NCI-H2107 (cell line): ENCODE measurements at regions not wholly inside any gene's neighbourhood (a gene's known extent, or its start where the extent isn't known, plus 50 kb on each side); places are given as distances from the start of the nearest gene placed in this dataset.
A peak's percentile ranks its signal among the peaks of the same experiment; 100 is the strongest.
"Not testable (repeated sequence)": the region's sequence is repeated elsewhere in the genome, so short reads cannot be mapped to it uniquely, and the experiment has no call there.

Source experiments
- DNase-seq: peaks from one replicate; lab custom pipeline; 2025; lab: John Stamatoyannopoulos, UW

DNA sequence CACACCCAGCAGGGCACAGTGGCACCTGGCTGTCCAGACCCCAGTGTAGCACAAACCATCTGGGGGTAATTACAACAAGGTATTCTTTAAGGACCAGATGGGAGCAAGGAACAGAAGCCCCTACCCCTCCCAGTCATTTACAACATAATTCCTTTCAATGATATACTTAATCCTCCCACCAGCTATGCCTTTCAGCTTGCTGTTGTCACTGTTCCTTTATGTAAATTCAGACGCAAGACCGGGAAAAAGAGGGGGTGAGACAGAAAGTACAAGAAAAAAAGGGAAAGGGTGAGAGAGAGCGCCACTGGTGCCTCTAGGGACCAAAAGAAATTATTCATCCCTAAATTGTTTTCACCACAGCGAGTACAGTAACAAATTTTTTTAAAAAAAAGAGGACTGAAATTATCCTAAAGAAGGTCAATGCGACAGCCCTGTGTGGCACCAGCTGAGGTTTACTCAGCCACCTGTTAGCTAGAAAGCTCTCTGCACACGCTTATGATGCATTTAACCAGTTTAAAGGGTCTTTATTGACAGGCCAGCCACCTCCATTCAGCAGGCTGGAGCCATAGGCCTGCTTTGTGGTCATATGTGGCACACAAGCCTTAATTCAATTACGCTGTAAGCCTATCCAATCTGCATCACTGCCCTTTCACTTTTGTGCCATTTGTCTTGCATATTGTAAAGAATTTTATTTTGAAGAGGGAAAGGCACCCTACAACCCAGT lies 210.2 kb upstream of the ISL1 start:
- peak; percentile 26 for DNase-seq

DNA sequence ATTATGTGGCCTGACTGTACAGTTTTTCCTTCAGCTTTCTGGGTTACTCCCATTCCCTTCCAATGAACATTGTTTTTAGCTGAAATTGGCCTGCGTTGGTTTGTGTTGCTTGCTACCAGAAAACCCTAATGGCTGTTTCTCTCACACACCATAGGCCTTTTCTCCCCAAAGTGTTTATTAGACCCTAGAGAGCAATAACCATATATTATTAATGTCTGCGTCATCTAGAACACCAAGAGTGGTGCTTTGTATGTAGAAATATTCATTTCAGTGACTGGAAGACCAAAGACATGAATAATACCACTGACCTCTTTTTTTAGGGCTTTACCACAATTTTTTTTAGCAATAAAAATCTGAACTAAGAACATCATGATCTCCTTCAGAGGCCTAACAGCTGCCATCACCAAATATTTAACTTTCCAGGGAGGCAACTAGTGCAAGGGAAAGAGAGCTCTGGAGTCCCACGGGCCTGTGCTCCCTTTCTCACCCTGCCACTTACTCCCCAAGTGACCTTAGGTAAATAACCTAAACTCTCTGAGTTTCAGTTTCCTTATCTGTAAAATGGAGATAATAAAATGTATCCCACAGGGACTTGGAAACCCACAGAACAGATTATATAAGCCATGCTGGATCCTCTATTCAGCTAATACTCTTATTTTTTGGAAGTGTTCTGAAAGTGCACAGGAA lies 201.9 kb upstream of the ISL1 start:
- DNase-seq = no peak

DNA sequence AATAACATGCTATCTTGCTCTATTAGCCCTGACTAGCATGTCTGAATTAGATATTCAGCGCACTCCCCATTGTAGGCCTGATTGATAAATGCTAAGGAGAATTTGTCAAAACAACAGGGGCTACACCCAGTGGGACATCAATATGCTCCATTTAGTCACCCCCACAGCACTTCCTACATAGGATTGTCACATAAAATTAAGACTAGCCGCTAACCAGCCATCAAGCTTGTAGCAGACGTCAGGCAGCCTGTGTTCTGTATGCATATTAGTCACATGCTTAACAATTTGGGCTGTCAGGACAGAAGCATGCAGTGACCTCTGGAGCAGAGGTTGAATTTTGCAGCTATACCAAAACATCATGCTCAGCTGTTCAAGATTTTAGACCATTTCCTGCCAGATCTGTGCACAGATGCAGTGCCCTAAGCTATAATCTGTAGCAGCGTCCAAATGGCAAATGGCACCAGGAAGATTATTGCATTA lies 197.4 kb upstream of the ISL1 start:
- DNase-seq = no peak

DNA sequence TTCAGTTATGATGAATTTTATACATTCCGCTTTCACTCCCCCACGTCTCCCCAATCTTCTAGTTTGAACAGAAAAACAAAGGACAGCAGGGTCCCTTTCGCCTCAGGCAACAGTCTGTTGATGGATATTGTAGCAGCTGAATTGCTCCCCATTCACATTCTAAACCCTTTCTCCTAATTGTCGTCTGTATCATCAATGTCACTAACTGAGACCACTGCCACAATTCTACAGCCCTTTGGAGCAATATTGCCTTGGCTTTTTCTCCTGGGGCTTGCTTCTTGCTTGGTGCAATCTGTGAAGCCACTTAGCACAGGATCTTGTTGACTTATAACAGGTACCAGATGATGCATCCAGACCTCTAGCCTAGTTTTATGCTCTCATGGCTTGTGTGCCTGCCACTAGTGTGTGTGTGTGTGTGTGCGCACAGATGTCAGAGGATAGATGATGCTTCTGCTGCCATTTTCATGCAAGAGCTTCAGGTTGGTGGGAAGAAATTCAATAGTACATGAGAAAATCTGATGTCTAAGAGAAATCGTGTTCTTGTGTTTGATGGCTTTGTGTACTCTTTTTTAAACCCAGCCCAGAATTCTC lies 195.2 kb upstream of the ISL1 start:
- DNase-seq = no peak

DNA sequence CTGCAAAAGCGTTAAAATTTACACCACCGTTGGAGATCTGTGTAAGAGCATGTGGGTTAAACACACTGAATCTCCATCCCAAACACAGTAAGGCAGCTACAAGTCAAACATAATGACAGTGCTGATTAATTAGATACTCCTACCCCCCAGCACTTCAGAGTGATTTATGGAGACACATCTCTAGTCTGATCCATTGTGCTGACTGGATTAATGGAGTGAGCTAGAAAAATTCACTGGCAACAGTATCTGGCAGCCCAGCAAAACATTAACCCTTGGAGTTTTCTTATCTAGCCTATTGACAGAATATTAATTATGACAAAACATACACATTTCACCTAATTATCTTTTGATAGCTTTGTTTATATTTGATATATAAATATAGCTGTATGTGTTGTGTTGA lies 188.6 kb upstream of the ISL1 start:
- DNase-seq = no peak

DNA sequence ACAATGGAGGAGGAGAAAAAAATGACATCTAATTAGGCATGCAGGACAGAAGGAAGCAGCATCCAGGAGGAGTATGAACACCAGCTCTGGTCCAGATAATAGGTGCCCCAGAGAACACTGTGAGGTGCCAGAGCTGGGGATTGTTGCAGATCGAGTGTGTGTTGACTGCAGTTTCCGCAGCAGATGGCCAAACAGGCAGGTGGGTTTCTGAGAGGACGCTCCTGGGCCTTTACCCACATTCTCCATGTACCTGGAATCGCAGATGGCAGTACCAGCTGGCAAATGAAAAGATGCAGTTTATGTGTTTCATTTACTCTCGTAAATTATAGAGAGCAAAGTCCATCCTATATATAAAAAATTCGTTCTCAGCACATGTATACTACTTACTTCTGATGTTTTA lies 182.2 kb upstream of the ISL1 start:
- DNase-seq = no peak

DNA sequence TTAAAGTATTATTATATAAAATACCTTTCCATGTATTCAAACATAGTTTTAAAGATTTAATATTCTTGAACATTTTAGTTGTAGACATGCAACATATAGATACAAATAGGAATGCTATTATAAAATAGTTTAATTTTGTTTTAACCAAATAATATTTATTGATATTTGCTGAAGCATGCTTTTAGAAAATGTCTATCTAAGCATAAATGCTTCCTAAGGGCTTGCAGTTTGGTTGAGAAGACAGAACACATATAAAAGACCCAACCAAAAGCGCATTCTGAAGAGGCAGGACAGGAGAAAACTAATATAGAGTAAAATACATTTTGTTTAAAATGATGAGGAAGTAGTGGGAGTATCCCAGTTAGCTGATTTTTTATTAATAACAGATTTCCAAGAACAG lies 181.5 kb upstream of the ISL1 start:
- no peak for DNase-seq

DNA sequence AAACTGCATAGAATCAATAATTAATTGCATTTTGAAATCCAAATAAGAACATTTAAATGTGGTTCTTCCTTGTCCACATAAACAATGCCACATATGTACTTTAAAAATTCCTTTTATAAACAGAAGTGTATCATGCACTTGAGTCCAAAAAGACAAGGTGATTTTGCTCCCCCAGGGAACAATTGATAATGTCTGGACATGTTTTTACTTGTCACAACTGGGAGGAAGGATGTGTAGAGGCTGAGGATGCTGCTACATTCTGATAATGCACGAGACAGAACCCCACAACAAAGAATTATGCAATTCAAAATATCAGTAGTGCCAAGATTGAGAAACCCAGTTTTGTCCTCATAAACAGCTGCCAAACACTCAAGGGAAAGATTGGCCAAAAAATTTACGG lies 181.1 kb upstream of the ISL1 start:
- DNase-seq = no peak

DNA sequence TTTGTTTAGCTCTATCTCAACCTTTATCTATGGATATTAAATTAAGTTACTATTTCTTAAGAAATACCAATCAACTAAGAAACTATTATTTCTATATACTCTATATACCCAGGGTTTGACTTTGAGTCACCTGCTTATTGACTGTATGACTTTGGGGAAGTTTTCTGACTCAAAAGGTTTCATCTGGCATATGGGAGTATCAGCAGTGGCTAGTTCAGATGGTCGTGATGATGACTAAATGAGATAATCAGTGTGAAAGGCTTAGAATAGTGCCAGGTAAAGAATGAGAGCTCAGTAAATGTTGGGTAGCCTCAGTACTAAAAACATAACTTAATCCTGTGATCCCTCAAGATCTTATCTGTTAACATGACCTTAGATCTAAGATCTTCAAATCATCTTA lies 179.7 kb upstream of the ISL1 start:
- no peak for DNase-seq

DNA sequence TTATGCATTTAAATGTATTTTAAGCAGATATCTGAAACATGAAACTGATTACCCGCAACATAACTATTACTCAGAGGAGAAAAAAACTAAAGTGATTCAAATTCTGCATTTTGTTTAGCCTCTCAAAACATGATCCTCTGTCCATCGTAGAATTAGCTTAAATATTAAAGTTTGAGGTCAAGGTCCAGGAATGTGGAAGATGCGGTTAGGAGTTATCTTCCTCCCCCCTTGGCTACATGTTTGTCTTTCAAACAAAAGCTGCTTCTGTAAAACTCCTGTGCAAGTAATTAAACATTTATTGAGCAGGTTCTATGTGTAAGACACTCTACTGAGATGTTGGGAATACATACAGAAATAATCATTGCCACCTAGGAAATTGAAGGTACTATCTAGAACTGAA lies 175.0 kb upstream of the ISL1 start:
- DNase-seq = no peak

DNA sequence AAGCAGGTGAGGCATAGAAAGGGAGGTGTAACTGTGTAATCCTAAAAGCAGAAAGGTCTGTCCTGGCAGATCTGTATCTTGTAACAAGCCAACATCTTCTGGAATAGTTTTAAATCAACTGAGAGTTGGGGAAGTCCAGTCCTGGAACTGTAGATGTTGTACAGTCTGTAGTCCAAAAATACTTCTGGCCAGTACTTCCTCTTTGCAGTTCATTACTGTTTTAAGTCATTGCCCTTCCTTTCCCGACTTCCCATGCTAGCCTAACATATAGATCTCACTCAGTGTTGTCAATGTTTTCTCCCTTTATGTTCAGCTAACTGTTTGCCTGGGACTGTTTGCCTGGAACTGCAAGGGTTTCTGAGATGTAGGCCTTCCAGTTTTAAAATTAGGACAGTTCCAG lies 168.5 kb upstream of the ISL1 start:
- no peak for DNase-seq

DNA sequence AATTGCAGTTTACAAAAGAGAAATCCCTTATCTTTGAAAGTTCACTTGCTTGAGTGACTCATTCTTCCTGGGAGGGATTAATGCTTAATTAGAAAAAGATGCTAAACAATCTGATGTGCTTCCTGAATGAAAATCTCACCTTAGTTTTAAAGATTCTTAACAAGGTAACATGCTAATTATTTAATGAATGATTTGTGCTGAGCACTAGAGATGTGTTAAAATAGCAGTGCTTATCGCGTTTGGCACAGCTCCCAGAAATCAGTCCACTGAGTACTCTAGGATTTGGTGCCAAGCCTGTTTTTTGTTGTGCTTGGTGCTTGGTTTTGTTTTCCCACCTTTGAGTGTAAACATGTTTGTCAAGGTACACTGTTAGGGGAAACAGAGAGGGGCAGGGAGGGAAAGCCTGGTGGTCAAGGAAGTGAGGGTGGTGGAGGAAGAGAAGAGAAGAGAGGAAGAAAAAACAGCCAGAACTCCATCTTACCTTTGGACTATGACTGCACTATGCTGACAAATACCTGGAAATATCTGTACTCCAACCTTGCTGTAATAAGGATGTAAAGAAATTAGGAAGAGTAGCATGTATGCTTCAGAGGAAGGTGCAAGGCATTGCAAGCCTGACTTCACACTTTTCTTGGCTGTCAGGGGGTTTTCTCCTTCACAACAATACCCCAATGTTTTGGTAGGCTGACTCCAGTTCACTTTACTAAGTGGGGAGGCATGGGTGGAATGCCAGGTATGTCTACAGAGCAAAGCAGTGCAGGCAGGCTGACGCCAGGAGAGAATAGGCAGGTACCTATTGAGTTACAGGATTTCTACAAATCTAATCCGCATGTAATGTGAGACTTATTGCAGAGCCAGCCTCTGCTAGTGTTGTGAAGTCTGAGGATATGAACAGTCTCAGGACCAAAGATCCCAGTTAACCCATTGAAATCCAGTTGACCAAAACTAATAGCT lies 157.2 kb upstream of the ISL1 start:
- DNase-seq = peak; percentile 8

DNA sequence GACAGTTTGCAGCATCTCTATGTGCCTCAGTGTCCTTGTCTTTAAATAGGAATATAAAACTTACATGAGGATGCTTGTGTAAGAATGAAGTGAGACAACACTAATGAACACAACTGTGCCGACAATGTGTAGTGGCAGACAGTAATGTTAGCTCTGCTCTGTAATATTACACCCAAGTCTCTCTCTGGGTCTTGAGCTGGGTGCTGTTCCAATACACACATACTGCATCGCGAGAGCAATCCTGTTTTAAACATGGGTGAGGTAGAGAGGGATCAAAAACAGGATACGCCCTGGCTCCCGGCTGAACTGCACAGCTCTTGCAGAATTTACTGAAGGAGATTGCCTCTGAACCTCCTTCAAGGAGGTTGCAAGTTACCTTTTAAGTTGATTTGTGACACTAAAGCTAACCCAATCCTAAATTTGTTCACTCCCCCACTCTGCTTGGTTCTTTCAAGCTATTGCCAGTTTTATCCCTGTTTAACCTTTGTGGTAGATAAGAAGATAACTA lies 155.2 kb upstream of the ISL1 start:
- no peak for DNase-seq

DNA sequence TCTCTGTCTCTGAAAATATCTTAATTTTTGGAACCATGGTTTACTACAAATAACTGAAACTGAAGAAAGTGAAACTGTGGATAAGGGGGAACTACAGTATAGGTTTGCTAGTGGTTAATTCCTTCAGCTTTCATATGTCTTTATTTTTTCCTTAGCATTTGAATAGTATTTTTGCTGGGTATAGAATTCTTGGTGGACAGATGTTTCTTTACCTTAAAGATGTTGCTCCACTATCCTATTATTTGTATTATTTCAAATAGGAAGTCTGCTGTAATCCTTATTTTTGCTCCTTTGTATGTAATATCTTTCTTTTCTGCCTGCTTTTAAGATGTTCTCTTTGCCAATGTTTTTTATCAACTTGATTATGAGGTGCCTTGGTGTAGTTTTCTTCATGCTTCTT lies 152.9 kb upstream of the ISL1 start:
- DNase-seq = no peak

DNA sequence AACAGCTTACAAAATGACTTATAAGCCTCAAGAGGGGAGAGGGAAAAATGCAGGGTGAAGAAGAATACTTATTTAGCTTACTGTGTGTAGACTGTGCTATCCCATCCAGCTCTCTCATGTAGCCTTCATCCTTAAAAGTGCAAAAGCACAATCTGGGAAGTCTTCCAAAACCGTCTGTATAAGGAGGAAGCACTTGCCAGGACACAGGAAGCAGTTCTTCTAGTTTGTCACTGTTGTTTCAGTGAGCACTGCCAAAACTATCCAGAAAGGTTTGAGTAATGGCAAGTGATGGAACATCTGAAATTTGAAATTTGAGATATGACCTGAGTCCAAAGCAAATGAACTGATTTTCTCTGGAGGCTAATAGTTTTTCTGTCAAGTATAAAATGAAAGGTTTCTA lies 140.8 kb upstream of the ISL1 start:
- DNase-seq = no peak

DNA sequence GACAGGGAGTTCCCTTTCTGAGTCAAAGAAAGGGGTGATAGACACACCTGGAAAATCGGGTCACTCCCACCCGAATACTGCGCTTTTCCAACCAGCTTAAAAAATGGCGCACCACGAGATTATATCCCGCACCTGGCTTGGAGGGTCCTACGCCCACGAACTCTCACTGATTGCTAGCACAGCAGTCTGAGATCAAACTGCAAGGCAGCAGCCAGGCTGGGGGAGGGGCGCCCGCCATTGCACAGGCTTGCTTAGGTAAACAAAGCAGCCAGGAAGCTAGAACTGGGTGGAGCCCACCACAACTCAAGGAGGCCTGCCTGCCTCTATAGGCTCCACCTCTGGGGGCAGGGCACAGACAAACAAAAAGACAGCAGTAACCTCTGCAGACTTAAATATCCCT lies 132.3 kb upstream of the ISL1 start:
- not testable (repeated sequence) for DNase-seq

DNA sequence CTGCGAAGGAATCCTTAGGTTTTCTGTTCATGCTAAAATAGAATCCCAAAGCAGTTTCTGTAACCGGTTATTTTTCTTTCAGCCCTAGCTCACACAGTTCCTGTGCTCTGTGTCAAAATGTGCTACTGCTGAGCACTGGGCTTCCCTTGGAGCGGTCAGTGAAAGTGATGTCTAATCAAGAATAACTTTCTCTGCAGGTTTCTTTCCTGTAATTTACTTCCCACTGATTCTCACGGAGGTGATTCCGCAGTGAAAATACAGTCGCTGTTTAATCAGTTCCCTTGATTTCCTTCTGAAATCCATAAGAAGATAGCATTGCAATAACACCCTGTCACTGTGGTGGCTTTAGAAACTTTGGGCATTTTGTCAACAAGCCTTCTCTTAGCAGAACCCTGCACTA lies 112.0 kb upstream of the ISL1 start:
- no peak for DNase-seq

DNA sequence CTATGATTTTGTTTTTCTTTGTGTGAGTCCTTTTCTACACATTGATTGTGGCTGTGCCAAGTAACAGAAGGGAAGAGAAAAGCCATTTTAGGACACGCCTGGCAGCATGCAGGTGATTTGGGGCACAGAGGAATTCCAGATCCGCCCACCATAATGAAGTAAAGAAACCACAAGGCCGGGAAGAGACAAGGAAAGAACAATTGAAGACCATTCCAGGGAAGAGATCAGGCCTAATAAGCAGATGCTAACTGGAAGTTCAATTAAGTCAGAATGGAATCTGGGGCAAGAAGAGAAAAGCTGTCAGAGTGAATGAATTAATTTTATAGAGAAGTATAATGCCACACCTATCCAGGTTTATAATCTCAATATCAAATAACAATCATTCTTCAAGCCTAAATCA lies 110.2 kb upstream of the ISL1 start:
- no peak for DNase-seq

DNA sequence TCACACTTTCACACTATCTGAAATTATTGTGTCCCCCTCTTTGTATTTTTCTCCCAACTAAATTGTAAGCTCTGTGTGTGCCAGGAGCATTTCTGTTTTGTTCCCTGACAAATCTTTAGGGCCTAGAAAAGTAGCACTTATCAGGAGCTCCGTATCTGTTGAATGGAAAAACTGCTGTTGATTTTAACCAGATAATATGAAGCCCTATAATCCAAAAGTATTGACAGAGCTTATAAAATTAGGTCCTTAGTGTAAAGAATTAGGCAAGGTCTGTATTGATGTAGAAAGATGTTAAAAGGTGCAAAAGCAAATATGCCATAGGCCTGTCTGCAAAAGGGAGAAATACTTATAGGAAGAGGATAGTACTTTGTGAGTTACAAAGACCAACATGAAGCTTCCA lies 109.4 kb upstream of the ISL1 start:
- DNase-seq = no peak

DNA sequence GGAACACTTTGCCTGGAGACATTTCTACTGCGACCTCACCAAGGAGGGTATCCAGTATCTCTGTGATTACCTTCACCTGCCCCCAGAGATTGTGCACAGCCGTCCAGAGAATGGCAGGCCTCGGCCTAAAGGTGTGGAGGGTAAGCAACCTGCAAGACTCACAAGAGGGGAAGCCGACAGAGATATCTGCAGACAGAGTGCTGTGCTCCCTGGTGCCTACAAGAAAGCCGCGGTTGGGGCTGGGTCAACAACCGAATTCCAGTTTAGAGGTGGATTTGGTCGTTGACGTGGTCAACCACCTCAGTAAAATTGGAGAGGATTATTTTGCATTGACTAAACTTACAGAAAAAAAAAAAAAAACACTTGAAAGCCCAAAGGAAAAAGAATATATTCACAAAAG lies 107.8 kb upstream of the ISL1 start:
- DNase-seq = no peak

DNA sequence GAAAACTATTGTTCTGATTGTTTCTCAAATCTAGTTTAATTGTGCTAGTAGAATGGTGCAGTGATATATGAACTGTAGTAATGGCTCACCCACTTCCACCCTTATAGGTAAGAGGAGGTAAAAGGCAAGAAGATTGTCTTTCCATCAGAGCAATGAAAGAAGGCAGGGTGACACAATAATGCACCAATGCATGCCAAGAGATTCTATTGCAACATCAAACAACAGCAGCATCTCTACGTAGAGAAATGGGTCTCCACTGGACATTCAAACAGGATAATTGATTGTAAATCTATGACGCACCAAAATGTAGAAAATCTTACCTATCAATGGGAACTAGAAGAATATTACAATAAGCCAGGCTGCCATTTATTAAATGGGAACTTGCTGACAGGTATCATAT lies 107.0 kb upstream of the ISL1 start:
- no peak for DNase-seq

DNA sequence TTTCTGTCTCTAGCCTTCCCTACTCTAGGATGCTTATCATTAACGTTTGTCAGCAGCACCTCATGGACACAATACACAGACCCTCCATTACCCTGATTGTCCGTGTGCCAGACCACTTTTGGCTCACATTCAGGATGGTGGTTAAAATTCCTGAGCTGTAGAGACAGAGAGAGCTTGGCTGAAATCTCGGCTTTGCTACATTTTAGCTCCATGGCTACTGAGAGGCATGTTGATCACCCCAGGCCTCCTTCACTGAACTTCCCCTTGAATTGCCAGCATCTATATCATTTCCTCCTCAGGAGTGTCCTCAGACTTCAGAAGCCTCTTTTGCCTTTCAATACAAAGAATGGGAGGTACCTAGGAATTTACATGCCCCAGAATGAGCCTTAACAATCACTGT lies 104.7 kb upstream of the ISL1 start:
- DNase-seq = no peak
